ENCODE measurements at regions not wholly inside any gene's neighbourhood (a gene's known extent, or its start where the extent isn't known, plus 50 kb on each side); places are given as distances from the start of the nearest gene placed in this dataset.

DNA sequence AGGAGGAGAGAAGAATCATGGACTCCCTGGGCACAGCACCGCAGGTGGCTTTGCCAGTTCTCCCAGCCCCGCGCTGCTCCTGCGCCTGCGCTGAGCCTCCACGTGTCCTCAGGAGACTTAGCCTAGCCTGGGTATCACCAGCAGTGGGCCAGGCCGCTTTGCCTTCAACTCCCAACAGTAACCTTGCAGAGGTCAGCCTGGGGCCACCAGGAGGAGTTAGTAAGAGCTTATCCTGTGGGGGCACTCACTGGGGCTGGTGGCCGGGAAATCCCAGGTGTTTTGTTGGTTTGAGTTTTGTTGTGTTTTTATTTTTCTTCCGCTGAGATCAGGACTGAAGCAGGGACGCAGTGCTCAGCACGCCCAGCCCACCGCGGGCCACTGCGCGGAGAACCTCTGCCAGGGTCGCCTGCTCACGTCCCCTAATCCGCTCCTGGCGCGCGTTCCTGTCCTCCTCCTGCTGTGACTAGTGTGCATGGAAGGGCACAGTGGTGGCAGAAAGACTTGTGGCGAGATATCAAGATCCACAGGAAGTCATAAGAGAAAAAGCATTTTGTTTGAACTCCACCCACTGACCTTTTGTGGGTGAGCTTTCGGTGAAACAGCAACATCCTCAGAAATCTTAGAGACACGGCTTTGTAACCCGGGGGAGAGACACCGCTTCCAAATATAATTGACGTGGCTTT lies 207.4 kb upstream of the RFC3 start:
- no peak for DNase-seq (ENCODE audit: low spot score)
- in situ Hi-C loops (cut with MboI; ENCODE audit: low sequenced_read_pairs, unreplicated experiment), result no loop called here
- TF ChIP-seq, protein P1, sequence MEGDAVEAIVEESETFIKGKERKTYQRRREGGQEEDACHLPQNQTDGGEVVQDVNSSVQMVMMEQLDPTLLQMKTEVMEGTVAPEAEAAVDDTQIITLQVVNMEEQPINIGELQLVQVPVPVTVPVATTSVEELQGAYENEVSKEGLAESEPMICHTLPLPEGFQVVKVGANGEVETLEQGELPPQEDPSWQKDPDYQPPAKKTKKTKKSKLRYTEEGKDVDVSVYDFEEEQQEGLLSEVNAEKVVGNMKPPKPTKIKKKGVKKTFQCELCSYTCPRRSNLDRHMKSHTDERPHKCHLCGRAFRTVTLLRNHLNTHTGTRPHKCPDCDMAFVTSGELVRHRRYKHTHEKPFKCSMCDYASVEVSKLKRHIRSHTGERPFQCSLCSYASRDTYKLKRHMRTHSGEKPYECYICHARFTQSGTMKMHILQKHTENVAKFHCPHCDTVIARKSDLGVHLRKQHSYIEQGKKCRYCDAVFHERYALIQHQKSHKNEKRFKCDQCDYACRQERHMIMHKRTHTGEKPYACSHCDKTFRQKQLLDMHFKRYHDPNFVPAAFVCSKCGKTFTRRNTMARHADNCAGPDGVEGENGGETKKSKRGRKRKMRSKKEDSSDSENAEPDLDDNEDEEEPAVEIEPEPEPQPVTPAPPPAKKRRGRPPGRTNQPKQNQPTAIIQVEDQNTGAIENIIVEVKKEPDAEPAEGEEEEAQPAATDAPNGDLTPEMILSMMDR (IDR thresholded peaks at IDR 0.05; ENCODE audit: borderline replicate concordance, control extremely low read depth, extremely low read depth, insufficient read depth, missing control alignments), result no peak

DNA sequence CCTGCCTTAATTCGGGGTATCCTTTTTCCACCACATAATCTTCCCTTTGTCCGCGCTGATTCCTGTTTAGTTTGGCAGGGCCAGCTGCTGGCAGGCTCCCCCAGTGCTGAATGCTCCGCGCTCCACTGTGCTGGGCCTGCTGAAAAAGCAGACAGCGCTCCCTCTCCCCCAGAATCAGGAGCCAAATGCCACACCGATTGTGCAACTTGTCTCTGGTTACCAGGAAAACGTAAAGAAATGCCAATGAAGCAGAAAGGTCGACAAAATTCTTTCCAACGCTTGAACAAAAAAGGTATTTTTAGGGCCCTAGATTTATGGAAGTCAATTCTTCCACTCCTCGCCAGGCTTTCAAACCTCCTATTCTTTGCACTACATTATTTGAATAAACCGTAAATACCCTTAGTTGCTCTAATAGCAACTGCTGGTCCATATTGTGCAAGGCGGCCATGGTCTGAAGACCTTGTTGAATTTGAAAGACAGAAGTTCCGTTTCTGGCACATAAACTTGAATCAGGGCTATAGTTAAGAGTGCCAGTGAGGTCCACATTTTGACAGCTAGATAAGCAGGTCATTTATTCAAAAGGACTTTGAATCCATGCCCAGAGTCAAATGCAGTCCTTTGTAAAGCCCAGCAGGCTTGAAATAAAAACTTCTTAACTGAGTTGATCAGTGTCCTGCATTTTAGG lies 206.7 kb upstream of the RFC3 start:
- in situ Hi-C loops (cut with MboI; ENCODE audit: low sequenced_read_pairs, unreplicated experiment), result no loop called here
- DNase-seq (ENCODE audit: low spot score), result no peak
- TF ChIP-seq, protein P1 (IDR thresholded peaks at IDR 0.05; ENCODE audit: borderline replicate concordance, control extremely low read depth, extremely low read depth, insufficient read depth, missing control alignments), result no peak

DNA sequence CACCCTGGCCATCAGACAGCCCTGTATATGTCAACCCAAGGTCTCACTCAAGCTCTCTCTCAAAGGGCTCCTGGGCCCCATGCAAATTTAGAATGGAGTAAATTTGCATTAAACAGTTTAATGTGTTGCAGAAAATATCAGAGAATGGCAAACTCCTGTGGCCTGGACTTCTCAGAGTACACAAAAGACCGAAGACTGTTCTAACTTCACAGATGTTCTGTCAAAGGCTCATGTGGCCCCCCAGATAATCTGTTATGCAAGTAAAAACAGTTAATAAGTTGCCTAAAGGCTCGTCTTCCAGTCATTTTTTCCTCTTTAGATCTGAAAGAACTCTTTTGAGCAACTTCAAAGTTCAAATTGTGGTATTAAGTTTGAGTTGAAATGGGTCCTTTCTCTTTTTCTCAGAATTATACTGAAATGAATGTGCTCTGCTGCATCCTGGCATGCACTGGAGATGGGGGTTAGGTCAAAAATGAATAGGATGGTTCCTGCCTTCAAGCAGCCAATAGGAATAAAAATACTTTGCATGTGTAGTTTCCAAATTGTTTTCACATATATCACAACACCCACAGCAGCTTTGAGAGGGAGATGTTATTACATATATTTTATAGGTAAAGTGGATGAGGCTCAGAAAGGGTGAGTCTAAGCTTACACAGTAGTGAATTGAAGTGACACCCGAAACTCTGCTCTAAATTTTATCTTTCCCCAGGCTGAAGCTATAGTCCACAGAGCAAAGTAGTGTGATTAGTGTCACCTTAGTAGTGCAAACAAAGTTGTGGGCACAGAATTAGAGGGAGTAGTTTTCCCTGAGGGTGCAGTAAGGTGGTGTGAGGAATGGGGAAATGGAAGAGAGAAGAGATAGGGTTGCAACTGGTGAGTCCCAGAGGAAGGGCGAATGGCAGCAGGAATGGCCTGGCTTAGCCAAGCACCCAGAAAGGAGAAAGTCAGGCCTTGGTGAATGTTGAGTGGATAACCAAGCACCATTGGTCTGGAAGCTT lies 205.0 kb upstream of the RFC3 start:
- in situ Hi-C loops (cut with MboI; ENCODE audit: low sequenced_read_pairs, unreplicated experiment), result no loop called here
- TF ChIP-seq, protein P1 (IDR thresholded peaks at IDR 0.05; ENCODE audit: borderline replicate concordance, control extremely low read depth, extremely low read depth, insufficient read depth, missing control alignments), result no peak

DNA sequence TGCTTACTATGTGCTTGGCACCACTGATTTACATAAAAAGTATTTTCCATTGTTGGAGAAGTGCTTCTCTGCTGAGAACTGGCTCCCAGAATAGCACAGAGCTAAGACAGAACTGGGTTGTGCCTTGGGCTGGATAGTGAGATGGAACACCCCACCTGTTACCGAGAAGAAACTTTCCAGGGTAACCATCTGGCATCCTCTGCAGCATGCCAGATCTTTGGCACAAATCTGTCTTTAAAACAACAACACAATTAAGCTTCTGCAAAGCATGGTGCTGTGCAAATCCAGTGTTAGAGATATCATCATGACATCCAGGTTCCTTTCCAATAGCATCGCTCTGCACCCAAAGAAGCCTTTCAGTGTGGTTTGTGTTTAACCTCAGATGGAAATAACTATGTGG lies 202.5 kb upstream of the RFC3 start:
- in situ Hi-C loops (cut with MboI; ENCODE audit: low sequenced_read_pairs, unreplicated experiment), result no loop called here
- TF ChIP-seq, protein P1 (IDR thresholded peaks at IDR 0.05; ENCODE audit: borderline replicate concordance, control extremely low read depth, extremely low read depth, insufficient read depth, missing control alignments), result no peak
- DNase-seq (ENCODE audit: low spot score), result no peak

More for the DNA sequence above, 205.0 kb upstream of the RFC3 start:
- DNase-seq (ENCODE audit: low spot score), result peak; percentile 19

DNA sequence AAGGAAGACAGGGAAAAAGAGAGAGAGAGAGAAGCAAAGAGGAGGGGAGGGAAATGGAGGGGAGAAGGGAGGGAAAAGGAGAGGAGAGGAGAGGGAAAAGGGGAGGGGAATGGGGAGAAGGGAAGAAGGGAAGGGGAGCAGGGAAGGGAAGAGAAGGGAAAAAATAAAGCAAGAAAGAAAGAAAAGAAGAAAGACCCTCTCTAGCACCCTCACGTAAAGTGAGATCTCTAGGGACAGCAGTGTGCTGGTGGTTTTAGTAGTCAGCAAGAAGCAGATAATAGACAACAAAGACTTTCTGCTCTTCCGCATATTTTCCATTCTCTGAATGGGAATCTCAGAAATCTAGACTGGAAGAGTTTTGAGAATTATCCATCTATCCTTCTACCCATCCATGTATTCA lies 201.8 kb upstream of the RFC3 start:
- in situ Hi-C loops (cut with MboI; ENCODE audit: low sequenced_read_pairs, unreplicated experiment), result no loop called here
- TF ChIP-seq, protein P1 (IDR thresholded peaks at IDR 0.05; ENCODE audit: borderline replicate concordance, control extremely low read depth, extremely low read depth, insufficient read depth, missing control alignments), result no peak
- no peak for DNase-seq (ENCODE audit: low spot score)

DNA sequence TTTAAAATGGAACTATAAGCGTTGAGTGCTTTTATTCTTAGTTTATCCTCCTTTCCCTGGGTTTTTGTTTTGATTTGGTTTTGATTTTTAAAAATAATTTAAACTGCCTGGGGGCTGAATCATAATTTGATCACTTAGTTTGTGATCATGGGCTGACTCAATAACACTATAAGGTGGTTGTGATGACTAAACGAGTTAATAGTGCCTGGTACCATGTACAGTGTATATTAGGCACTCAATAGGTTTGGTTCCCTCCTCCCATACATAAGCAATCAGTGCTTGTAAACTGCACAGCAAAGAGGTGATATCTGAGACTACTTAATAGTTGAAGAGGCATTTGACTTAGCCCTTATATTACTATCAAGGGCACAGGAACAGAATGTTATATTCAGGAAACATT lies 200.9 kb upstream of the RFC3 start:
- in situ Hi-C loops (cut with MboI; ENCODE audit: low sequenced_read_pairs, unreplicated experiment), result no loop called here
- DNase-seq (ENCODE audit: low spot score), result no peak
- TF ChIP-seq, protein P1 (IDR thresholded peaks at IDR 0.05; ENCODE audit: borderline replicate concordance, control extremely low read depth, extremely low read depth, insufficient read depth, missing control alignments), result no peak

Measured in GM13976 (cell line).